GM18520 (cell line): ENCODE measurements at regions not wholly inside any gene's neighbourhood (a gene's known extent, or its start where the extent isn't known, plus 50 kb on each side); places are given as distances from the start of the nearest gene placed in this dataset.
A peak's percentile ranks its signal among the peaks of the same experiment; 100 is the strongest.

Experiments used
- ATAC-seq: cut with Tn5 transposase; IDR thresholded peaks from one replicate; pipeline ENCODE4 v1.9.1; 2021; ENCODE audit not compliant: unreplicated experiment

GRCh38 chr7:119351320-119351719 lies 921.7 kb upstream of the KCND2 start:
- ATAC-seq = no peak

- no peak for ATAC-seq
Observed at GRCh38 chr7:119374436-119374835, 898.5 kb upstream of the KCND2 start.

- no peak for ATAC-seq
Observed at GRCh38 chr7:119377861-119378260, 895.1 kb upstream of the KCND2 start.

DNA sequence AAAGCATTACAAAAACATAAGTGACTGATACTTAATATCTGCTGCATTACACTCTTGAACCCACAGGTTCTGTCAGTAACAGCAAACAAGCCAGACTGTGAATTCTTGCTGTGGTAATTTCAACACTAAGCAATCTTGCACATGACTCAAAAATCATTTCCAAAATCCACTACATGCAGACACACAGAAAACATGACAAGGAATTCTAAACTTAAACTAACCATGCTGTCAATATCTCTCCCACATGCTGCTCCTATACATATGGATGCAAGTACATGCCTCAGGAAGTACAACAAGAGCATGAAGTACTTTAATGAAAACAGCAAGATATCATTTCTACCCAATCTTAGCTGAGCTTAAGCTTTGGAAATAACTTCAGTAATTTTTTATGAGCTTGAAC lies 890.2 kb upstream of the KCND2 start:
- no peak for ATAC-seq

DNA sequence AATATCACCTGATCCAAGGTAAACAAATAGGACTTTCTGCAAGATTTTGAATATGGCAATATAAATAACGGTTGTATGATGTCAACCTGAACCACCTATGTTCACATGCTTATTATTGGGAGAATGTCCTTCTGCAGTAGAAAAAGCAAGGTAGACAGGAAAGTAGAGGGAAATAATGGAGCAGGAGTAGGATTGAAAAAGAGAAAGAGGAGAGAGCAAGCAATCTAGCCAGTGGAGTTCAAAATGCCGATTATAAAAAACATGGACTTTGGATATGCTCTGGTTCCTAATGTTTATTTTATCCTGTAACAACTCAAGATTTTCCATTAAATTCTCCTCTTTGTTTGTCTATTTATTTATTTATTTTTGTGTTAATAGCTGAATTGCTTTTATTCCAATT lies 878.0 kb upstream of the KCND2 start:
- no peak for ATAC-seq

DNA sequence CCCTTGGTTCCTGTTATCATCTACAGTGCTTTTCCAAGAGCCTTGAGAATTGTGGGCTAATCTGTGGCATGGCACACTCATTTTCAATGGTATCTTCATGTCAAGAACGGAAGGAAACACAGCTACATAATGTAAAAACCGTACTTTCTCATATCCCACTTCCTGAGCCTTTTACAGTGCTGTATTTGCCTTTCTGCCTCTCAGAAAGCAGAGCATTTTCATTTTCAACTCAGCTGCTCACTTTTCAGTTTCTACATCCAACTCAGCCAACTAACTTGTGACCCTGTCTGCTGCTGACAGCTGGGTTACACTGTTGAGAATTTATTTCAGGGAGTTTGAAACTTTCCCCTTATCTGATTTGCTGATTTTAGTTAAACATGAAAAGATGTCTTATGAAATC lies 875.8 kb upstream of the KCND2 start:
- peak; percentile 67 for ATAC-seq

GRCh38 chr7:119408596-119408995 lies 864.4 kb upstream of the KCND2 start:
- ATAC-seq = no peak

GRCh38 chr7:119413314-119413805 lies 859.6 kb upstream of the KCND2 start:
- ATAC-seq = no peak

DNA sequence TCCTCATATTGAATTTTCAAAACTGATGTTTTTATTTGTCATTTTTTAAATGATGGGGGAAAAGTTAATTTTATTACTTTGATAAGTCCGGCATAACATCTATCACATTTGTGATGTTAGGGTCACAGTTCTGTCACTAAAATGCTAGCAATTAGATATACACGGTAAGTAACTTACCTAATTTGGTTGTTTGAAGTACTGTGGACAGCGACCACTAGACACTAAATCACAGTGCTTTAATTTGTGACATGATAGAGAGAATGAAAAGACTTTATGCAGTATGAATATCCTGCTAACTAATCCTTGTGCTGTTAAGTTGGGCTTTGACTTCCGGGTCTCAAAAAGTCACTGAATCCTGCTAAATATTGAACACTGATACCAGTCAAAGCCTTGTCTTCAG lies 857.3 kb upstream of the KCND2 start:
- ATAC-seq = no peak

DNA sequence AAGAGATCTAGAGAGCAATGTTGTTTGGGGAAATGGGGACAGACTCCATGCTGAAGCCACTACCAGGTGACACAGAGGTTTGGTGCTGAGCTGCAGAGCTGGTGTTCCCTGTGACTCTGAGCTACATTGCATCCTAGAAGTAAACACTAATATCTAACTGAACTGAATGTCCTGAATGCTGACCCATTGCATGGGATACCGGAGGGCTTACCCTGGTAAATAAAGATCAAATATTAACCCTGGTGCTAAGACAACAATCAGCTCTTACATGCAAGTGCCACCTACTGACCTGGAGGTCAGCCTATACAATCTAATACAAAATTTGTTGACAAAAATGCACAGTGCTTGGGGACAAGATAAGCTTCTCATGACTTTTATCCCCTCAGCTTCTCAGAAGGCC lies 851.3 kb upstream of the KCND2 start:
- ATAC-seq = no peak

DNA sequence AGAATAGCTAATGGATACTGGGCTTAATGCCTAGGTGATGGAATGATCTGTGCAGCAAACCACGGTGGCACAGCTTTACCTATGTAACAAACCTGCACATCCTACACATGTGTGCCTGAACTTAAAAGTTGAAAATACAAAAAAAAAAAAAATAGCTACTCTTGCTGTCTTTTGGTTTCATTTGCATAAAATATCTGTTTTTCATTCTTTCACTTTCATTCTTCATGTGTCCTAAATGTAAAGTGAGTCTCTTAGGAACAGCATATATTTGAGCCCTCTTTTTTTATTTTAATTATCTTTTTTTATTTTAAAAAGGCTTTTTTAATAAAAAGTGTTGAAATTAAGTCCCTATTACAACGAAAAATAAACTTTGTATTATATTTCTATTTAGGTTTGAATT lies 836.1 kb upstream of the KCND2 start:
- no peak for ATAC-seq

DNA sequence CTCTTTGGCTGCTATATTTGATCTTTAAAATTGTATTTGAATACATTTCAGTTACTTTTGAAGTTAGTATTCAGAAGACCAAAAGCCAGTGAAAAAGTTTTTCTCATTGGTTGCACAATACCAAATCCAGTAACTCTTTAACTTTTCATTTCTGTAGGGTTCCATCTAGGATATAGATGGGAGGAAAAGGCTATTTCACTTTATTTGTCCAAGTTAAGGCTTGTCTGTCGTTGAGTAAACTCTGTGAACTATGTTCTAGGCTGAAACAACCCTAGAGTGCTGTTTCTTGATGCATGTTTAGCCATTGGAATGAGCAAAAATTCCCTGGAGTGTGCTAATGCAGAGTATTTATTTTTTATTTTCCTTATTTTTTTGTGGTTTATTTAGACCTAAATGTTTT lies 834.7 kb upstream of the KCND2 start:
- ATAC-seq = no peak

DNA sequence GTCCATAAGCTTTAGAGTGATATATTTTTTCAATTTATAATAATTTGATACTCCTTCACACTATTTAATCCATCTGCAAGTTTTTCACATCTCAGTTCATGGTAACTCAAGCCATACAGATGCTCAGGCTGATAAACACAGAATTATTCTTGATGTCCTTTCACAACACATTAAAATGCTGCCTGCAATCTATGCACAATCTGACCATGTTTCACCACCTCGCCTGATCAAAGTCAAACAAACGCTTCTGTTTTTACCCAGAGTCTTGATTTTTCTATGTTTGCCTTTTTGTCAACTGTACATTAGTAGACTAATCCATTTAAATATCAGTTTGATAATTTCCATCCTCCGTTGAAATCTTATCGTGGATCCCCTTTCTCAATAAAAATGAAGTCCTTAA lies 833.8 kb upstream of the KCND2 start:
- no peak for ATAC-seq

GRCh38 chr7:119452401-119452800 lies 820.6 kb upstream of the KCND2 start:
- ATAC-seq = no peak

- no peak for ATAC-seq
Observed at GRCh38 chr7:119465798-119466305, 807.1 kb upstream of the KCND2 start.

- no peak for ATAC-seq
Observed at GRCh38 chr7:119472408-119473038, 800.5 kb upstream of the KCND2 start.

- peak; percentile 92 for ATAC-seq
Observed at GRCh38 chr7:119482209-119482608, 790.8 kb upstream of the KCND2 start.

DNA sequence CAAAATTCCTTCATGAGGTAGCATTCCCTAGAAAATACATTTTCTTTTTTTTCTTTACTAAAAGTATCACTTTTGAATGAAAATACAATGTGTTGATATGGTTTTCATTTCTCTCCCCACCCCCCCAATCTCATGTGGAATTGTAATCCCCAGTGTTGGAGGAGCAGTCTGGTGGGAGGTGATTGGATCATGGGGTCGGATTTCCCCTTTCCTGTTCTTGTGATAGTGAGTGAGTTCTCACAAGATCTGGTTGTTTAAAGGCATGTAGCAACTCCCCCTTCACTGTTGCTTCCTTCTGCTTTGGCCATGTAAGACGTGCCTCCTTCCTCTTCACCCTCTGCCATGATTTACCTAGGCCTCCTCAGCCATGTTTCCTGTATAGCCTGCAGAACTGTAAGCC lies 790.3 kb upstream of the KCND2 start:
- ATAC-seq = no peak

DNA sequence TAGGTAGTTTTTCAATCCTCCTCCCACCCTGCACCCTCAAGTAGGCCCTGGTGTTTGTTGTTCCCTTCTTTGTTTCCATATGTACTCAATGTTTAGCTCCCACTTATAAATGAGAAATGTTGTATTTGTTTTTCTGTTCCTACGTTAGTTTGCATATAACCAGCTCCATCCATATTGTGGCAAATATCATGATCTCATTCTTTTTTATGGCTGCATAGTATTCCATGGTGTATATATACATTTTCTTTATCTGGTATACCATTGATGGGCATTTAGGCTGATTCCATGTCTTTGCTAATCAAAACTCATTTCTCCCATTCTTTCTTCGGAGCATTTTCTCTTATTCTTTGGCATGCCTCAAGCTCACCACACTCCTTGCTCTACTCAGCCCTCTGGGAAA lies 789.6 kb upstream of the KCND2 start:
- no peak for ATAC-seq

DNA sequence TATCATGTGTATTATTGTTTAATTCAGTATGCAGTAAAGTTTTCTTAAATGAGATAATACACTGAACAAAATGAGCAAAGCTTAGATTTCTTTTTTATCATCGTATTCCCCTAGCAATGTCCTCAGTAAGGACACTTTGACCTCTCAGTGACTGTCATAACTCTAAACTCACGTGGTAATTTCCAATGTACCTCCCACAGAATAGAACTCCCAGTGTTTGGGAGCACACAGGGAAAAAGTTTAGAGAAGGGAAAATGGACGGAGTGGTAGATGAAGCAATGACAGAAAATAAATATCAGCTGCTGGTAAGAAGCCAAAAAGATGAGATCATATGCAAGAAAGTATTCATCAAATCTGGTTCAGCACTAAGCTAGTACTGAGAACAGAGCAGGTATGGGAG lies 758.6 kb upstream of the KCND2 start:
- ATAC-seq = no peak

DNA sequence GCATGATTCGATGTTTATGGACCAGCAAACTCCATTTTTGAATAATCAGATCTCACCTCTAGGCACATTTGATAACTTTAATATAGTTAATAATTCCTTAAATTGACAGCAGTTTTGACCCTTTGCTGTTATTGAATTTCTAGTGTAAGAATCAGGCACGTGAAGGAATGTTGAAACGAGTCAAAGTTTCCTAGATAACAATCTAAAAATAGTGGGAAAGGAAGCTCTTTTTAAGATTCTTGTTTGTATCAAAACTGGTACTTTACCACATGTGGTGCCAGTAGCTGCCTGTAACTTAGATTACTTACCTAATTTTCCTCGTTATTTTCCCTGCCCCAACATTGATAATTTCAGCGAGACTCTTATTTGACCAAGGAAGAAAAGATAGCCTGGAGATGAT lies 757.8 kb upstream of the KCND2 start:
- no peak for ATAC-seq

GRCh38 chr7:119515962-119516361 lies 757.0 kb upstream of the KCND2 start:
- ATAC-seq = no peak

GRCh38 chr7:119522263-119522662 lies 750.7 kb upstream of the KCND2 start:
- ATAC-seq = no peak
